ENCODE measurements at regions not wholly inside any gene's neighbourhood (a gene's known extent, or its start where the extent isn't known, plus 50 kb on each side); places are given as distances from the start of the nearest gene placed in this dataset.

- POLR2A ChIA-PET, result no interaction called here
Measured at GRCh38 chr6:77341058-77341986, 122.0 kb downstream of the HTR1B start.

GRCh38 chr6:77340331-77340730, 123.0 kb downstream of the HTR1B start:
- intact Hi-C loops (cut with micrococcal nuclease; ENCODE audit: unreplicated experiment), result no loop called here
- ChIA-PET POLR2A (no interaction called here), CTCF (no interaction called here)
- in situ Hi-C loops (cut with HindIII; ENCODE audit: low pct_unique_long_range_greater_than_20kb, low sequenced_read_pairs), result no loop called here
- H3K27me3 ChIP-seq (ENCODE audit: control insufficient read depth, insufficient read depth, low read length), result no peaks in the 10 kb centered on the region
- BruUV-seq (replicated peaks), result no TSS peak
- H3K36me3 ChIP-seq (ENCODE audit: control insufficient read depth, insufficient read depth, low read length), result no peaks in the 10 kb centered on the region
- ATAC-seq (no peak), DNase-seq (ENCODE audit: low read depth, low spot score) (no peak)
- H3K9me3 ChIP-seq (ENCODE audit: control insufficient read depth, insufficient read depth, low read depth, low read length), result no peaks in the 10 kb centered on the region
- H3K4me1 ChIP-seq (ENCODE audit: control insufficient read depth, insufficient read depth, low read length), result no peaks in the 10 kb centered on the region
- H3K27ac ChIP-seq (ENCODE audit: low read length), result peak overlapping the region; percentile 58; the same call in 1 of the 2 replicates
- no peak overlapping the region for H3K4me3 ChIP-seq (ENCODE audit: low read depth in 2 of 2, low read length in 2 of 2)
- TF ChIP-seq SIN3A (IDR thresholded peaks at IDR 0.05; ENCODE audit: borderline replicate concordance, insufficient read depth, low read depth, low read length) (no peak), POLR2AphosphoS5 (IDR thresholded peaks at IDR 0.05; ENCODE audit: low read depth, low read length) (no peak), REST (IDR thresholded peaks at IDR 0.05; ENCODE audit: insufficient read depth in 1 of 2, low read depth in 2 of 2, low read length in 1 of 2) (no peak), CTCF (IDR thresholded peaks at IDR 0.05) (no peak), TCF7L2 (IDR thresholded peaks at IDR 0.05; ENCODE audit: low read depth, low read length) (no peak)

More at GRCh38 chr6:77341058-77341986, 122.0 kb downstream of the HTR1B start:
- H3K9me3 ChIP-seq (ENCODE audit: control insufficient read depth, insufficient read depth, low read depth, low read length), result no peaks in the 10 kb centered on the region
- no peaks in the 10 kb centered on the region for H3K36me3 ChIP-seq (ENCODE audit: control insufficient read depth, insufficient read depth, low read length)
- peak; percentile 56; the same call in 1 of the 2 replicates for ATAC-seq
- no peak for TF ChIP-seq CTCF (IDR thresholded peaks at IDR 0.05)
- no peak for TF ChIP-seq TCF7L2 (IDR thresholded peaks at IDR 0.05; ENCODE audit: low read depth, low read length)
- TF ChIP-seq REST (IDR thresholded peaks at IDR 0.05; ENCODE audit: insufficient read depth in 1 of 2, low read depth in 2 of 2, low read length in 1 of 2), result no peak
- no peak for TF ChIP-seq POLR2AphosphoS5 (IDR thresholded peaks at IDR 0.05; ENCODE audit: low read depth, low read length)
- TF ChIP-seq SIN3A (IDR thresholded peaks at IDR 0.05; ENCODE audit: borderline replicate concordance, insufficient read depth, low read depth, low read length), result no peak
- intact Hi-C loops (cut with micrococcal nuclease; ENCODE audit: unreplicated experiment) (no loop called here), in situ Hi-C loops (cut with HindIII; ENCODE audit: low pct_unique_long_range_greater_than_20kb, low sequenced_read_pairs) (no loop called here)
- CTCF ChIA-PET, result no interaction called here
- H3K4me3 ChIP-seq (ENCODE audit: low read depth in 2 of 2, low read length in 2 of 2), result no peak overlapping the region
- H3K27me3 ChIP-seq (ENCODE audit: control insufficient read depth, insufficient read depth, low read length), result no peaks in the 10 kb centered on the region
- DNase-seq (ENCODE audit: low read depth, low spot score), result no peak
- H3K27ac ChIP-seq (ENCODE audit: low read length), result no peak overlapping the region
- no TSS peak for BruUV-seq (replicated peaks)
- no peaks in the 10 kb centered on the region for H3K4me1 ChIP-seq (ENCODE audit: control insufficient read depth, insufficient read depth, low read length)

Data from Panc1 (cell line).